NCI-H446 (cell line): ENCODE measurements at regions not wholly inside any gene's neighbourhood (a gene's known extent, or its start where the extent isn't known, plus 50 kb on each side); places are given as distances from the start of the nearest gene placed in this dataset.

Source experiments
- DNase-seq, 2 experiments: peaks; one replicate each; lab custom pipeline; 2025; lab: John Stamatoyannopoulos, UW

DNA sequence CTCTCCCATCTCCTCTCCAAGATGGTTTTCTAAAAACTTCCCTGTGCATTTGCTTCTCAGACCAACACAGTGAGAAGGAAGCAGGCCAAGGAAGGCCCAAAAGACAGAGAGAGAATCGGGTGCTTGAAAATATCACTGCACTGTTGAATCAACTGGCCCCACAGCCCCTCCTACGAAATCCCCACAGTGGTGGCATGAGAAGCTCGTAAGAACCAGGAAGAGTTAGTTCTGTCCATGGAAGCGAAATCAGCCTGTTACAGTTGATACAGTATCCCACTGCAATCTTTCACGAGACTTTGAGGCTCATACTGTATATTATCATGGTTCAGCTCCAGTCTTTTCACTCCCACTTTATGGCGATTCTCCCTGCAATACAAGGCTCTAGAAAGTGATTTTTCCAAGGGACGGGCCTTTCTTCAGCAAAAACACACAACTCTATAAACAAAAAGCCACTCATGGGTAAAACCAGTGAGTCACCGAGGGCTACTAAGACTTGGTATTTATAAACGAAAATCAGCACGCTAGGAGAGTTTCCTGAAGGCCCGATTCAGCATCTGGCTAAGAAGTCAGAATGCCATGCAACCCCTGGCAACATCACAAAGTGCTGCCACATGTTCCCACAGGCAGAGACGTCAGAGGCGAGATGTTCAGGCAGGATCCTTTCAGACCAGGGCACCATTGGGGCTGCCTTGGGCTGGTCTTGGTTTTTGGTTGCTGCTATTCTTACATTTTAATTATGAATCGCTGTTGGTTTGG, 185.7 kb downstream of the IRX5 start:
- no peak for DNase-seq

- no peak for DNase-seq
Observed at GRCh38 chr16:55118701-55119260, 188.1 kb downstream of the IRX5 start.

DNA sequence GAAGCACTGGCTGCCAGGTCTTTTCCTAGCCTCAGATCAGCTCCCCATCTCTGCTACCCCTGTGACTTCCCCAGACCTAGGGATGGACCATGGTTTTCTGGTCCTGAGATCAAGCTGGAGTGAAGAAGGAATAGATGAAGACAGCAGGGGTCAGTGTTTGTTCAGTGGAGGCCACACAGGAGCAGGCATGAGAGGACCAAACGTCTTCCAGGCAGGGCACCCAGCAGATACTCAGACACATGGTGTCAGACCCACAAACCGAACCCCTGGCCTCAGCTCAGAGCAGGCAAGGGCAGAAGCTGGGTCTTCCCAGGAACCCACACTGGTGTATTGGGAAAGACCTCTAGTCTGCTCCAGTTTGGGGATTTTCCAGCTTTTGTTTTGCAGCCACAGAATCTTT, 189.7 kb downstream of the IRX5 start:
- DNase-seq, result no peak

DNA sequence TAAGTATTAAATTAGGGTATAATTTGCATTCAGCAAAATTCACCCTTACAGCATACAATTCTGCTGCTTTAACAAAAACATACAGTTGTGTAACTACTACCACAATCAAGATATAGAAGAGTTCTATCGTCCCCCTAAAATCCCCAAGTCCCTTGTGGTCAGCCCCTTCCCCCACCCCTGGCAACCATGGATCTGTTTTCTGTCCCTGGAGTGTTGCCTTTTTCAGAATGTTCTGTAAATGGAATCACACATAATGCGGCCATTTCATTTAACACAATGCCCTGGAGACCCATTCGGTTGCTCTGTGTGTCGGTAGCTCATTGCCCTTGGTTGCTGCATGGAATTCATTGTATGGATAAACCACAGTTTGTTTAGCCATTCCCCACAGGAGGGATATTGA, 190.2 kb downstream of the IRX5 start:
- DNase-seq, result no peak

DNA sequence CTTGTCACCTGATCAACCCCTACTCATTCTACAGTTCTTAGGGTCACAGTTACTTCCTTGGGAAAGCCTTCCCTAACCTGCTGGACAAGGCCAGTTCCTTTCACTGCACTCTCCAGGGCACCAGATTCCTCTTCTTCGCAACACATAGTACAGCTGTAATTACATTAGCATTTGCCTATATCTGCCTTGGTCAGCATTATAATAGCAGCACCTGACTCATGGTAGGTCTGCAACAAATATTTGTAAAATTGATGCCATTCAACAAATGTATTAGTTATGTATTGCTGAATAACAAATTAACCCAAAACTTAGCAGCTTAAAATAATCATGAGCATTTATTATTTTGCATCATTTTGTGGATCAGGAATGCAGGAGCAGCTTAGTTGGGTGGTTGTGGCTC, 193.0 kb downstream of the IRX5 start:
- no peak for DNase-seq

- DNase-seq, result no peak
Observed at GRCh38 chr16:55125818-55126385, 195.2 kb downstream of the IRX5 start.

- no peak for DNase-seq
Observed at GRCh38 chr16:55126456-55126855, 195.8 kb downstream of the IRX5 start.

DNA sequence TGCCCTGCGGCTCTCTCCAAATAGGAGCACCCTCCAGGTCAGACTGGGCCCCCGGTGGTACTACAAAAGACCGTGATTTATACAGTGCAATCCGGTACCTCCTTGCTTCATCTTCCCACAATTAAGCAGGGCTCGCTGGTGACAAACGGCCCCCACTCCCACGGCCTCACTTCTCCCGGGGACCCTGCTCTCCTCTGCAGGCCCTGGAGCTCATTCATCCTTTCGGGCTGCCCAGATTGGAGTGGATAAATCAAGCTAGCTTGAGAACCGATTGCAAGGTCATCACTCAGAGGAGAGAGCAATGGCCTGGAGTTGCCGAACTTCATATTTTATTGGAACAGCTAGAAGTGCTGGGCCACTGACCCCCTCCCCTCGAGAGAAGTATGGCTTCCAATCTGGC, 193.5 kb upstream of the IRX6 start:
- DNase-seq, result no peak

- DNase-seq, result no peak
Observed at GRCh38 chr16:55130911-55131310, 193.1 kb upstream of the IRX6 start.

GRCh38 chr16:55133654-55134053, 190.3 kb upstream of the IRX6 start:
- DNase-seq, result no peak

DNA sequence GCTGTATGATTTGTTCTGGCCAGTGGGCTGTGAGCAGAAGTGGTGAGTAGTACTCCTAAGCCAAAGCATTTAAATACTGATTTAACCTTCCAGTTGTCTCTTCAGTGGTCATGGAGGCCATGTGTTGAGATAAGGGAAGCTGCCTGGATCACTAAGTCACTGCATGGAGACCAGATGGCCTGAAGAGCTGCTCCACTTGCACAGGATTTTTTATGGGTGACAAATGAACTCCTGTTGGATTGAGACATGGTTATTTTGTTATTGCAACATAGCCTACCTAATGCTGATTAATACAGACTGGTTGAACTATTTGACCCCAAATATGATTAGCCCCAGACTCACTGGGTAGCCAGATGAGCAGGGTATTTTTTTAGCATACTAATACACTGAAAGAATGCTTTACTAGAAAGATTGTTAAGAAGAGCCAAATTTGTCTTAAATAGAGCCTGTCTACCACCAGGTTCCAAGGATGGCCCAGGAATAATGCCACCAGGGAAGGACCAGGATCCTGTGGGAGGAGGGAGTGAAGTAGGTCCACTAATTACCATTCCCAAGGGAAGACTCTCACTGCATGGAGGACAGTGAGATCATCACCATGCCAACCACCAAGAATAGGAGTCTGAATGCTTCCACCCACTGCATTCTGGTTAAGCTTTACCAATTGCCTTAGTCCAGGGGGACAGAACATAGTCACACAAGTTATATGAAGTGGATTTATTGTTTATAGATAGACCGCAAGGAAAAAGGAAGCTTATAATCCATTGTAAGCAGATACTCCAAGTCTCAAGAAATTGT, 187.4 kb upstream of the IRX6 start:
- DNase-seq, result no peak

- no peak for DNase-seq
Observed at GRCh38 chr16:55138298-55138697, 185.7 kb upstream of the IRX6 start.

DNA sequence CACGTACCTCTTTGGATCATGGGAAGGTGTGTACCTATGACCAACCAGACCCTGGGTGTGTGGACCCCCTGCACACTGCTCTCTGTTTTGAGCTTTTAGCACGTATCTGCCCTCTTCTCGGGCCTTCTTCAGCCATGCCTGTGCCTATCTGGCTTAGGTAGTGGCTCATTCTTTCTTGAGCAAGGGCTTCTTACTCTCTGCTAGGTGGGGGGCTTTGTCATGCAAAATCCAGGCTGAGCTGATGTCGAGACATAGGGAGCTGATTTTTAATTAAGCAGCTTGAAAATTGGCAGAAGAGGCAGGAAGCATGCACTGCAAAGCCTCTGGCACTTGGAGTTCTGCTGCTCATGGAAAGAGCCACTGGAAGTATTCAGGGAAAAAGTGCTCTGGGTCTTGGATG, 181.6 kb upstream of the IRX6 start:
- no peak for DNase-seq

- DNase-seq, result no peak
Observed at GRCh38 chr16:55144651-55145050, 179.4 kb upstream of the IRX6 start.

- DNase-seq, result no peak
Observed at GRCh38 chr16:55145771-55146603, 178.0 kb upstream of the IRX6 start.

DNA sequence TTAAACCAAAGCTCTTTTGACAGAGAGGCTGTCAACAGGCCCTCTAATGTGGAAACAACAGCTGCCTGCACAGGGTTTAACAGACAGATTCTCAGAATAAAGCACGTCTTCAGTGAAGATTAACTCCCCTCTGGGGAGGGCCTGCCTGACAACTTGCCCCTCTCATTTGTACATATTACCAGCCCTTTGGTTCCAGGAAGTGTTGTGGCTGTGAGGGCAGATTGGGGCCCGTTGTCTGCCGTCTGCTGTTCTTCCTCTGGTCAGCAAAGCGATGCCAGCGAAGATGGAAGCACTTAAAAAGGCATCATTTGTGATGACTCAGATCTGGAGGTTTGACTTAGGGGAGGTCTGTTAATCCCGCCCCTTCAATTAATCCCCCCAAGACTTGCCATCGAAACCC, 177.0 kb upstream of the IRX6 start:
- DNase-seq, result no peak

DNA sequence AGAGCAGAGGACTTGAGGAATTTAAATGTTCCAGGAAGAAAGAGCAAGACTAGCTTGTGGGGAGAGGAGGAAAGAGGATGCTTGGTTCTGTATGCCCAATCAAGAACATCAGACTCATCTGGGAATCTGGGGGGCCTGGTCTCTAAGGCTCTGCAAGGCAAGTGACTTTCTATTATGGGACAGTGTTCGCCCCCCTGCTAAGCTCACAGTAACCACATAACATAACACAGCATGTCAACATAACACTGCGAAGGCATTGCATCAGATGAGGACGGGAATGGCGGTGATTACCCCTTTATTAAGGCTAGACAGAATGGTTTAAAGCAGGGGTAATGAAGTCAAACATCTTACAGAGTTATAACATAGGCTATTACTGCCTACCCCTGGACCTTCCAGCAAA, 176.6 kb upstream of the IRX6 start:
- no peak for DNase-seq

DNA sequence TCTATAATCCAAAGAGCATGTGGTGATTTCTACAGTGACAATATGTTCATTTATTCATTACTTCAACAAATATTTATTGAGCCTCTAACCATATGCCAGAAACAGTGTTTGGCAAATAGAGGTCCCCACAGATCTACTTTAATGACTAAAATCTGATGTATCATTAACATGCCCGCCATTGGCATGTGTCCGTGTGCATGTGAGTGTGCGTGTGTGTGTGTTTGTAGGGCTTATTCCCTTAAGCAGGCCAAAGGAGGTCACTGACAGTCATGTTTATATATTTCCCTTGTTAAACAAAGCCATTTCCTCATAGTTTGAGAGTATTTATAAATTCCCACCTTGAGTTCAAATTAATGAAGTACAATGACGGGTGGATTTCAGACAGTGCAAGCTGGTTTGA, 174.4 kb upstream of the IRX6 start:
- DNase-seq, result no peak

- DNase-seq, result no peak
Observed at GRCh38 chr16:55151561-55152305, 172.3 kb upstream of the IRX6 start.

- DNase-seq, result no peak
Observed at GRCh38 chr16:55152875-55153390, 171.1 kb upstream of the IRX6 start.

GRCh38 chr16:55154262-55154661, 169.7 kb upstream of the IRX6 start:
- no peak for DNase-seq
